Dermis blood vessel endothelial cell (primary cell): ENCODE measurements at regions not wholly inside any gene's neighbourhood (a gene's known extent, or its start where the extent isn't known, plus 50 kb on each side); places are given as distances from the start of the nearest gene placed in this dataset.
A peak's percentile ranks its signal among the peaks of the same experiment; 100 is the strongest.

Experiments used
- DNase-seq: peaks from one replicate; pipeline ENCODE4 v3.0.0; 2010

- no peak for DNase-seq
Observed at GRCh38 chr16:81185416-81185815, 53.1 kb upstream of the BCO1 start.

DNA sequence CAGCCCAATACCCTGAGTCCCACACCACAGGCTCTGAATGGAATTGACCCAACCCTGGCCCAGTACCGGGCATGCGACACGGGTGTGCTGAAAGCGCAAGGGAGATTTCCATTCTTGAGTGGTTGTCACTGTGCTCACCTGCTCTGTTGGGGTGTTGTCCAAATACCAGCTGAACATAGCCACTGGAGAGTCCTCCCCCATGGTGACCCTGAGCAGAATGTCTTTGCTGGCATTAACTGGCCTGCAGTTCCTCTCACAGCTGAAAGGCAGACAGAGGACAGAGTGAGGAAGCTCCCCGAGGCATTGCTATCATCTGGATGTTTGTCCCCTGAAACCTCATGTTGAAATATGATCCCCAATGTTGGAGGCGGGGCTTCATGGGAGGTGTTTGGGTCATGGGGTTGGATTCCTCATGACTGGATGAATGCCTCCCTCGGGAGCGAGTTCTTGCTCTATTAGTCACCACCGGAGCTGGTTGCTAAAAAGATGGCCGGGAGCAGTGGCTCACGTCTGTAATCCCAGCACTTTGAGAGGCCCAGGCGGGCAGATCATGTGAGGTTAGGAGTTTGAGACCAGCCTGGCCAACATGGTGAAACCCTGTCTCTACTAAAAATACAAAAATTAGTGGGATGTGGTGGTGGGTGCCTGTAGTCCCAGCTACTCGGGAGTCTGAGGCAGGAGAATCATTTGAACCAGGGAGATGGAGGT lies 57.3 kb upstream of the BCO1 start:
- peak; percentile 91 for DNase-seq

DNA sequence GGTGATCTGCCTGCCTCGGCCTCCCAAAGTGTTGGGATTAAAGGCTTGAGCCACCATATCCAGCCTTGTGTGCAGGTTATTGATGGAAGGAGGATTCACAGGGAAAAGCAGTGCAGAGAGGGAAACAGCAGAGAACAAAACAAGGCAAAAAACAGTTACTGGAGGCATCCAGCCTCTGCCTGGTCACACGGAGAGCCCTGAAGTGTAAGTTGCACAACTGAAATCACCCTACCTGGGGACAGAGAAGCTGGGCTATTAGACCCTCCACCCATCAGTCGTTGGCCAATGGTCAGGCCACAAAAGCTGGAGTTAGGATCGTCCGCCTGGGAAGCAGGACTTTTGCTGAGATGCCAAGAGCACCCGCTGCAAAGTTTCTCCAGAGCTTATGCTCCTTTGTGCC lies 57.9 kb upstream of the BCO1 start:
- DNase-seq = no peak

- DNase-seq = no peak
Observed at GRCh38 chr16:81179219-81179618, 59.3 kb upstream of the BCO1 start.

- DNase-seq = no peak
Observed at GRCh38 chr16:81175325-81175891, 63.1 kb upstream of the BCO1 start.

DNA sequence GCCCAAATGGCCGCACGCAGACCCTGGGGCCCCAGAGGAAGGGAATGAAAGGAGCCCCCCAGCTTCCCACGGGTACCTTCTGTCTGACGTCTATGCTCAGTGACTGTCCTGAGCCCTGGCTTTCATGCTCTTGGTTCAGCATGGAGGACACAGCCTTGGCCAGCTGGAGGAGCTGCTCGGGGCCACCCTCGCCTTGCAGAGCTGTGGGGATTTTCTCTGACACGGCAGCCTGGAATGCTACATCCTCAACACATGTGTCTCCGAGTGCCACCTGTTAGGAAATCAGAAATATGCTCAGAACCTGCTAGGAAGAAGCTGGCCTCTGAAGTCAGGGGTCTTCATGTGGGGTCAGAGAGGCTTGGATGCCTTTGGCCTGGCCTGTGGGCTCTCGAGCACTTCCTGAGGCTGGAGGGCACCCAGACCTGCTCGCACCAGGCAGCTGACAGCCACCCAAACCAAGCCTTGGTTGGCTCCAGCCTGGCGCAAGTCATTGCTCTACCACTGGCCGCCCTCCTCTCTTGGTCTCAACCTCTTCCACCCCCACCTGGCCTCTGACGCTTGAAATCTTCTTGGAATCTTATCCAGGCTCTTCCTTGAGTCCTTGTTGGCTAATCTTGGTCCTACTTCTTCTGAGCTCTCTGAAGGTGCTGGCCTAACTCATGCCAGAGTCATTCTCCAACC lies 63.7 kb upstream of the BCO1 start:
- no peak for DNase-seq

GRCh38 chr16:81172769-81173658 lies 65.5 kb upstream of the BCO1 start:
- no peak for DNase-seq

GRCh38 chr16:81170824-81171223 lies 67.7 kb upstream of the BCO1 start:
- no peak for DNase-seq

DNA sequence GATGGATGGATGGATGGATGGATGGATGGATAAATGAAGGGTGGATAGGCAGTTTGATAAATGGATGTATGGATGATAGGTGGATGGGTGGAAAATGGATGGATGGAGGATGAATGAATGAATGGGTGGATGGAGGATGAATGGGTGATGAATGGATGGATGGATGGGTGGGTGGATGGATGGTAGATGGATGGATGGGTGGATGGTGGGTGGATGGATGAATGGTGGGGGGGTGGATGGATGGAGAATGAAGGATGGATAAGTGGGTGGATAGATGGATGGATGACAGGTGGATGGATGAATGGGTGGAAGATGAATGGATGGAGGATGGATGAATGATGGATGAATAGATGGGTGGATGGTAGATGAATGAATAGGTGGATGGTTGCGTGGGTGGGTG lies 70.1 kb upstream of the BCO1 start:
- no peak for DNase-seq

- DNase-seq = no peak
Observed at GRCh38 chr16:81167851-81168250, 70.6 kb upstream of the BCO1 start.

DNA sequence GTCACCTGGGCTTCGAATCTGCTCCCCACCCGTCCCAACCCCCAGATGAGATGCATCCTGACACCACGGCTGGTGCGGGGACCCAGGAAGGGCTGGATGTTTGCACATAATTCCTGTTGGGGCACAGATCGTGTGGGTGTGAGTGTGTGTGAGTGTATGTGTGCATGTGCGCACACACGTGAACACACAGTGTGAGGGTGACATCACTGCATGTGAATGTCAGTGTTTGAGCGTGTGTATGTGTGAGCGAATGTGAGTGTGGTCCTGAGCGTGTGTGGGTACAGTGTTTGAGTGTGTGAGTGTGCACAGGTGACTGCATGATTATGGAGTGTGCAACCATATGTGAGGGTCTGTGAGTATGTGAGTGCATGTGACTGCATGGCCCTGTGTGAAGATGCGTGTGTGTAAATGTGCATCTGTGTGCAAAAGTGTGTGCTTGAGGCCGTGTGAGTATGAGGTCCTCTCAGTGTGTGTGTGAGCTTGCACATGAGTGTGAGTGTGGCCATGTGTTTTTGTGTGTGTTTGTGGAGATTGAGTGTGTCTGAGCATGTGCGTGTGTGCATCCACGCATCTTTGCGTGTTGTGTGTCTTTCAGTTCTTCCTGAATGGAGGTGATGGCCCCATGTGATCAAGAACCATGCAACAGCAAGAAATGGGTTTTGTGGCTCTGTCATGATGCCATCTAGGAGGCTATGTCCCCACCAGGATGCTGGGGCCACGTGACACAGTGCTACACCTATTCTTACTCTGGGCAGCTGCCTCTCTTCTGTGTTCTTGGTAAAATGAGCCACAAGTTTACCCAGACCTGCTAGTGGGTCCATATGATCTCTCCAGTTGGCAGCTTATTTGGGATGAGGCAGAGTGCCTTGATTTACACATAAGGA lies 70.5 kb upstream of the GCSH start:
- no peak for DNase-seq

- DNase-seq = no peak
Observed at GRCh38 chr16:81165411-81166097, 69.4 kb upstream of the GCSH start.

GRCh38 chr16:81164958-81165357 lies 68.8 kb upstream of the GCSH start:
- DNase-seq = no peak

- no peak for DNase-seq
Observed at GRCh38 chr16:81164481-81164880, 68.3 kb upstream of the GCSH start.

DNA sequence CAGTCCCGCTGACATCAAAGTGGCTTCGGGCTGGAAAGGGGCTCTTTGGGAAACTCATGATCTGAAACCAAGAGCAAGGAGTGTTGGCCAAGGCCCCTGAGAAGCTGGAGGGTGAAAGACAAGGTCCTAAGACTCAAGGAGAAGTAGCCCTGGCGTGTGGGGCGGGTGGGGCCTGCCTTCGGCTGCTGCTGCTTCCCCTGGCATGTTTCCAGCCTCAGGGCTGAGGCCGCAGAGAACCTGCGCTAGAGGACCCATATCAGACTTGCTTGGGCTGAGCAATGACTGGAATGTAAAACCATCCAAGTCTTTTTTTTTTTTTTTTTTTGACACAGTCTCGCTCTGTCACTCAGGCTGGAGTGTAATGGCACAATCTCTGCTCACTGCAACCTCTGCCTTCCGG lies 67.5 kb upstream of the GCSH start:
- DNase-seq = no peak

- DNase-seq = peak; percentile 40
Observed at GRCh38 chr16:81158964-81159363, 62.8 kb upstream of the GCSH start.

DNA sequence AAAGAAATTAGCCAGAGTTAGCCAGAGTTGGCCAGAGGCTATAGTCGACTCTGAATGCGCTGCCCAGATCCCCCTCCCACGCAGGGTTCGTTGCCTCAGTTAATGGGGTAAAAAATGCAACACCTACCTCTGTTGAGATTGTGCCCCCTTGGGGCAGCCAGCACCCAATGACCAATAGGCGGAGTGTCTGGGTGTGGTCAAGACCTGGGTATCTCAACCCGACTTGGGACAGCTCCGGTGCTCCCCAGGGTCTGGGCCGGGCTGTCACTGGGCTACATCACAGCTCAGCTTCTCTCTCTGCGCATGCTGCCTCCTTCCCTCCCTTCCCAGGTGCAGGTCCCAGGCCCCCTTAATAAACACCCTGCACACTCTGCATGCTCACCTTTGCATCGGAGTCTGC lies 59.6 kb upstream of the GCSH start:
- no peak for DNase-seq

DNA sequence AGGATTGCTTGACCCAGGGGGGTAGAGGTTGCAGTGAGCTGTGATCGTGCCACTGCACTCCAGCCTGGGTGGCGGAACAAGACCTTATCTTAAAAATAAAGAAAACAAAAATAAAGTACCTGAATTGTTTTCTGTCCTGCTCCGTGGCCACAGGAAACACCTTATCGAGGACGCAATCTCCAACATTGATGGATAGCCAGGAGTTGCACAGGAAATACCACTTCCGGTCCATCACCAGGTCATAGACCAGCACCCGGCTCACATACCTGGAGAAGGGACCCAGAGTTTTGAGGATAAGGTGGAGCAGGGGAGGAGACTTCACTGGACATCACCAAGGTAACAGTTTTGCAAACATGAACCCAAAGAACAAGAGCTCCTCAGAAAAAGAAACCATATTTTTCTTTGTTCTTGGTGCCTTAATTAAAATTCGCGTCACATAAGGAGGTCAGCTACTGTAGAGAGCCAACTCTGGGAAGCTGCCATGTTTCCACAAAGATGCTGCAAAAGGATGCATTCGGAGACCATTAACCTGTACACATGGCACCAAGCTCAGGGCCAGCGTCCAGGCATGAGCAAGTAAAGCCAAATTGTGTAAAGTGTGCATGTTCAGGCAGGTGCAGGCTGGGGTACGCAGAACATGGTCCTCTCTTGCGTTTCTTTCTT lies 55.6 kb upstream of the GCSH start:
- no peak for DNase-seq

- DNase-seq = no peak
Observed at GRCh38 chr16:81149614-81150013, 53.4 kb upstream of the GCSH start.

GRCh38 chr16:81148277-81148676 lies 52.1 kb upstream of the GCSH start:
- no peak for DNase-seq
